NCI-H345 treated with DMSO at 0.1 percent for 48 hours (cell line): ENCODE measurements at regions not wholly inside any gene's neighbourhood (a gene's known extent, or its start where the extent isn't known, plus 50 kb on each side); places are given as distances from the start of the nearest gene placed in this dataset.

Source experiments
- DNase-seq: peaks from one replicate; lab custom pipeline; 2025; ENCODE audit not compliant: unreplicated experiment; lab: John Stamatoyannopoulos, UW

- no peak for DNase-seq
These were observed 64.0 kb upstream of the PPP1R26 start for GRCh38 chr9:135415586-135415985.

GRCh38 chr9:135416664-135417290, 62.8 kb upstream of the PPP1R26 start:
- no peak for DNase-seq

- DNase-seq: no peak
These were observed 61.4 kb upstream of the PPP1R26 start for GRCh38 chr9:135418161-135418560.

- DNase-seq: no peak
These were observed 60.5 kb upstream of the PPP1R26 start for GRCh38 chr9:135419106-135419505.

- no peak for DNase-seq
These were observed 57.1 kb upstream of the PPP1R26 start for GRCh38 chr9:135422341-135422944.

DNA sequence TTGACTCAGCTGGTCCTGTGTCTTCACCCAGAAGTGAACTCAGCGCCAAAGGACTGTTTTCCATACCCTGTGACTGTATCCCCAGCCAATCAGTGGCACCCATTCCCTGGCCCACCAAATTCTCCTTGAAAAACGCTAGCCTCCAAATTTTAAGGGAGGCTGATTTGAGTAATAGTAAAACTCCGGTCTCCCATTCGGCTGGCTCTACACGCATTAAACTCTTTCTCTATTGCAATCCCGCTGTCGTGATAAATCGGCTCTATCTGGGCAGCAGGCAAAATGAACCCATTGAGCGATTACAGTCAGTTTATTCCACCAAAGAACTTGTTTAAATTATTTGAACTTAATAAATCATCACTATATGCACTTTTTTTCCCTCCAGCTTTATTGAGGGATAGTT, 55.9 kb upstream of the PPP1R26 start:
- no peak for DNase-seq
